ENCODE measurements at regions not wholly inside any gene's neighbourhood (a gene's known extent, or its start where the extent isn't known, plus 50 kb on each side); places are given as distances from the start of the nearest gene placed in this dataset.

- 55 to 79% (median 63%) methylated on average over 28 of the region's 28 CpGs for WGBS, 5 donors
Observed at GRCh38 chr2:235263205-235264120, 230.4 kb upstream of the AGAP1 start.

GRCh38 chr2:235264121-235264493 lies 229.7 kb upstream of the AGAP1 start:
- TF ChIP-seq CTCF (IDR thresholded peaks at IDR 0.05 in 8 of 11, conservative IDR thresholded peaks at IDR 0.05 in 3 of 11): no peak
- TF ChIP-seq POLR2AphosphoS5 (IDR thresholded peaks at IDR 0.05): no peak
- no peak for TF ChIP-seq POLR2A (IDR thresholded peaks at IDR 0.05)
- Histone ChIP-seq H3K4me3 (no peak overlapping the region), H3K27me3 (replicated peaks in 1 of 7) (peaks cover 0 to 65% (median 0%) of the 10 kb centered on the region in 7 donors), H3K27ac (peak overlapping the region in 6 of 8 donors; percentile 9 to 62 (median 48)), H3K4me1 (peaks cover 0 to 6% (median 2%) of the 10 kb centered on the region in 6 donors), H3K36me3 (no peaks in the 10 kb centered on the region), H3K9me3 (no peaks in the 10 kb centered on the region)
- WGBS, 5 donors: 70 to 93% (median 80%) methylated on average over 1 of the region's 1 CpG
- intact Hi-C loops (cut with DNase I; ENCODE audit: low total_unique reads): no loop called here
- no peak for DNase-seq

More at GRCh38 chr2:235263205-235264120, 230.4 kb upstream of the AGAP1 start:
- TF ChIP-seq POLR2AphosphoS5 (IDR thresholded peaks at IDR 0.05): peak in 1 of 3 donors; percentile 15
- no peak for TF ChIP-seq CTCF (IDR thresholded peaks at IDR 0.05 in 8 of 11, conservative IDR thresholded peaks at IDR 0.05 in 3 of 11)
- H3K4me1 ChIP-seq: peaks cover 0 to 4% (median under 1%) of the 10 kb centered on the region in 6 donors
- no peak for DNase-seq
- no peak overlapping the region for H3K4me3 ChIP-seq
- H3K9me3 ChIP-seq: no peaks in the 10 kb centered on the region
- peak overlapping the region in 6 of 8 donors; percentile 9 to 62 (median 48) for H3K27ac ChIP-seq
- H3K36me3 ChIP-seq: no peaks in the 10 kb centered on the region
- H3K27me3 ChIP-seq (replicated peaks in 1 of 7): peaks cover 0 to 61% (median 1%) of the 10 kb centered on the region in 7 donors
- intact Hi-C loops (cut with DNase I; ENCODE audit: low total_unique reads): no loop called here

GRCh38 chr2:235264512-235264911 lies 229.3 kb upstream of the AGAP1 start:
- Histone ChIP-seq H3K36me3 (no peaks in the 10 kb centered on the region), H3K4me1 (peaks cover 0 to 6% (median 2%) of the 10 kb centered on the region in 6 donors), H3K4me3 (no peak overlapping the region), H3K27ac (peak overlapping the region in 3 of 8 donors; percentile 51 to 62 (median 54)), H3K27me3 (replicated peaks in 1 of 7) (peaks cover 0 to 69% (median under 1%) of the 10 kb centered on the region in 7 donors), H3K9me3 (no peaks in the 10 kb centered on the region)
- no peak for DNase-seq
- intact Hi-C loops (cut with DNase I; ENCODE audit: low total_unique reads): no loop called here
- 73 to 91% (median 88%) methylated on average over 8 of the region's 8 CpGs for WGBS, 5 donors
- TF ChIP-seq POLR2A (IDR thresholded peaks at IDR 0.05) (no peak), POLR2AphosphoS5 (IDR thresholded peaks at IDR 0.05) (no peak), CTCF (IDR thresholded peaks at IDR 0.05 in 8 of 11, conservative IDR thresholded peaks at IDR 0.05 in 3 of 11) (no peak)

GRCh38 chr2:235265348-235265965 lies 228.4 kb upstream of the AGAP1 start:
- intact Hi-C loops (cut with DNase I; ENCODE audit: low total_unique reads): no loop called here
- DNase-seq: no peak
- 68 to 77% (median 74%) methylated on average over 9 of the region's 9 CpGs for WGBS, 5 donors

More at GRCh38 chr2:235265348-235265965, 228.4 kb upstream of the AGAP1 start:
- Histone ChIP-seq H3K27ac (no peak overlapping the region), H3K9me3 (no peaks in the 10 kb centered on the region), H3K4me1 (peaks cover 0 to 6% (median 2%) of the 10 kb centered on the region in 6 donors), H3K36me3 (no peaks in the 10 kb centered on the region), H3K27me3 (replicated peaks in 1 of 7) (peaks cover 0 to 79% (median 4%) of the 10 kb centered on the region in 7 donors), H3K4me3 (no peak overlapping the region)
- no peak for TF ChIP-seq CTCF (IDR thresholded peaks at IDR 0.05 in 8 of 11, conservative IDR thresholded peaks at IDR 0.05 in 3 of 11)
- no peak for TF ChIP-seq POLR2AphosphoS5 (IDR thresholded peaks at IDR 0.05)
- TF ChIP-seq POLR2A (IDR thresholded peaks at IDR 0.05): no peak

All from spleen (tissue), 11 donors.